ENCODE measurements at regions not wholly inside any gene's neighbourhood (a gene's known extent, or its start where the extent isn't known, plus 50 kb on each side); places are given as distances from the start of the nearest gene placed in this dataset.

DNA sequence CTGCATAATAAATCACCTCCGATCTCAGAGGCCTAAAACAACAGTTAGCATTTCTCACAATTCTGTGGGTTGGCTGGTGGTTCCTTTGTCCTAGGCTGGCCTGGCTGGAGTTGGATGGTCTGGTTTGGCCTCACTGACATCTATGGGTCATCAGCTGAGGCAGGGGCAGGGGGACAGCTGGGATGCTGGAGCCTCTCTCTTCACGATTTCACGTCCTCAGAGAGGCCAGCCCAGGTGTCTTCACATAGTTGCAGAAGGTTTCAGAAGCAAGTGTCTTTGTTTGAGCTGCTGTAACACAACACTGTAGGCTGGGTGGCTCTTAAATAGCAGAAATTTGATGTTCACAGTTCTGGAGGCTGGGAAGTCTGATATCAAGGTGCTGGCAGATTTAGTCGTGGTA, 155.5 kb upstream of the CACNA1E start:
- TF ChIP-seq POLR2A (IDR thresholded peaks at IDR 0.05; ENCODE audit: low read depth, low read length) = no peak
- FAIRE-seq = no peak
- DNase-seq (ENCODE audit: insufficient read length, low spot score) = no peak

DNA sequence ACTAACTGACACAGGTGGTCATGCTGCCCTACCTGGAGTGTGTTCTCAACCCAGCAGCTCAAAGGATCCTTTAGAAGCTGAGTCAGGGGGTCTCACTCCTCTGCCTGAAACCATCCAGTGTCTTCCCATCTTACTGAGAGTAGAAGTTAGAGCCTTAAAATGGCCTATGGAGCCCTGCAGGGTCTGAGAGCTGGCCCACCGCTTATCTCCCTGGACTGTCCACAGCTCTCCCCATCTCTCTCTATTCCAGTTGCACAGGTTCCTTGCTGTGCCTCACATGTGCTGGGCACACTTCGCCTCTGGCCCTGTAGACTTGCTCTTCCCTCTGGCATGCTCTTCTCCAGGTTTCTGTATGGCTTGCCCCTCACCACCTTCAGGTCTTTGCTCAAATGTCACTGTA, 148.6 kb upstream of the CACNA1E start:
- FAIRE-seq (no peak), DNase-seq (ENCODE audit: insufficient read length, low spot score) (no peak)
- TF ChIP-seq POLR2A (IDR thresholded peaks at IDR 0.05; ENCODE audit: low read depth, low read length) = no peak

DNA sequence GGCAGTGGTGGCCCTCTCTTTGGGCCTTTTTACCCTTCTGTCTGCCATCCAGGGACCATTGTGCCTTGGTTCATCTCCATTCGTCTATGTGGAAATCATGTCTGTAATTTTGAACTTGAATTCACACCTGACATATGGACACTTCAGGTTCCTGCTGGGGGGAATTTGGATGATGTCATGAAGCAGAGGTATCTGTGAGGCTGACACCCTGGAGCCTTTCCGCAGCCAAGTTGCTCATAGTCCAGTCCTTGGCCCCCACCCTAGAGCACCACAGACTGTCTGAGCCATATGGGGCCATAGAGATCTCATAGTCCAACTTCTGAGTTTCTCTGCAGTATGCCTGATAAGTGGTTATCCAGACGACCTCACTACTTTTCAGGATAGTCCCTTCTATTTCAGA, 147.7 kb upstream of the CACNA1E start:
- DNase-seq (ENCODE audit: insufficient read length, low spot score) (no peak), FAIRE-seq (no peak)
- TF ChIP-seq POLR2A (IDR thresholded peaks at IDR 0.05; ENCODE audit: low read depth, low read length) = no peak

DNA sequence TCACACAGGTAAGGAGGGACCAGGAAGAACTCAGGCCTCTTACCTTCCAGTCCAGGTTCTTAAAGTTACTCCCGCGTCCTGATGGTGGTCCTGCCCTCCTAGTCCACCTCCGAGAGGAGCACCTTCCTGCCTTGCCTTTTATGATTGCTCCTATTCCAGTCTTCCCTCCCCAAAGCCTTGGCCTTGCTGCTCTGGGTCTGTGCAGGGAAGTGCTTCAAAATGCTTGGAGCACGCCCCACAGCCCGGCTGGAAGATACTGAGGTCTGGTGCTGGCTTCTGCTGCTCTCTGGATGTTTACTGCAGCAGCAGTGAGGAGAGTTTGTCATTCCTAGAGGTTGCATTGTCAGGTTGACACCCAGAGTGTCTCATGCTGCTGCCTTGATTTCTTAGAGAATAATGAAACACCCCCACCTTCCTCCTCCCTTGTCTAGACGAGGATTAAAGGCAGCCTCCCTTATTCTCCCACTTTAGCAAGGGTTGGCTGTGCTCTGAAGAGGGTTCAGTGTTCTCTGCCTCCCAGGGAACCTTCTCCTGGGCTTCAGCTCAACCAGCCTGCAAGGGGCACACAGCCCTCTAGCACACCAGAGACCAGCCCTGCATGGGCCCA, 142.2 kb upstream of the CACNA1E start:
- no peak for DNase-seq (ENCODE audit: insufficient read length, low spot score)
- no peak for FAIRE-seq
- no peak for TF ChIP-seq POLR2A (IDR thresholded peaks at IDR 0.05; ENCODE audit: low read depth, low read length)

DNA sequence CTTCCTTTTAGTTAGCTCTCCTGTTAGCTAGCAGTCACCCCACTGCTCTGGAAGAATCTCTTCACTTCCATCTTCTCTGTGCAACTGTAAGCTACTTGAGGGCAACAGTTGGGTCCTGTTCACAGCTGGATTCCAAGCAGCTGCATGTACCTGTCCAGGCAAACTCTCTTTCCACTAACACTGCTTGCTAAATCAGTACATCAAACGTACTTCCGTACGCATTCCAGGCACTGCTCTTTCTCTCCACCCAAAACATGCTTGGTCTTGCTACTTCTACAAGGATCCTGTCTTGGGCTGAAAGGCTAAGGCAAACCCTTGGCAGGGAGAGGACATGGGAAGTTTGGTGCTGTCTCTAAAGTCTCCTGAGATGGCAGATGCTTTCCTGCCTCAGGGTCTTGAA, 139.2 kb upstream of the CACNA1E start:
- TF ChIP-seq POLR2A (IDR thresholded peaks at IDR 0.05; ENCODE audit: low read depth, low read length) = no peak
- no peak for DNase-seq (ENCODE audit: insufficient read length, low spot score)
- FAIRE-seq = no peak

DNA sequence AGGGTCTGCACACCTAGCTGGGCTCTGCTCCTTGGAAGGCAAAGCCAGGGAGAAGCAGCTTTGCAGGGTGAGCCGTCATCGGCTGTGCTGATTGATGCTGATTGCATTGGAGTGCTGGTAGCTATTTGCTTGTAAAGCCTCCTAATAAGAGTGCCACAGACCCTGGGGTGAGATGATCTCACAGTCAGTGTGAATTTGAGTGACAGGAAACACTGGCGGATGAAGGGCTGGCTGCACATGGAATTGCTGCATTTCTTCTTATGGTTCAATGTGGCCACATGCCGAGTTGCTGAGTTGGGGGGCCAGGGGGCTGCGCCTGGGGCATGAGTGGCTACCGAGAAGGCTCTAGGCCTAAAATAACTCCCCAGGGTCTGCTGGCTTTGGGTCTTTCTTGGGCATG, 138.2 kb upstream of the CACNA1E start:
- FAIRE-seq (no peak), DNase-seq (ENCODE audit: insufficient read length, low spot score) (no peak)
- no peak for TF ChIP-seq POLR2A (IDR thresholded peaks at IDR 0.05; ENCODE audit: low read depth, low read length)

DNA sequence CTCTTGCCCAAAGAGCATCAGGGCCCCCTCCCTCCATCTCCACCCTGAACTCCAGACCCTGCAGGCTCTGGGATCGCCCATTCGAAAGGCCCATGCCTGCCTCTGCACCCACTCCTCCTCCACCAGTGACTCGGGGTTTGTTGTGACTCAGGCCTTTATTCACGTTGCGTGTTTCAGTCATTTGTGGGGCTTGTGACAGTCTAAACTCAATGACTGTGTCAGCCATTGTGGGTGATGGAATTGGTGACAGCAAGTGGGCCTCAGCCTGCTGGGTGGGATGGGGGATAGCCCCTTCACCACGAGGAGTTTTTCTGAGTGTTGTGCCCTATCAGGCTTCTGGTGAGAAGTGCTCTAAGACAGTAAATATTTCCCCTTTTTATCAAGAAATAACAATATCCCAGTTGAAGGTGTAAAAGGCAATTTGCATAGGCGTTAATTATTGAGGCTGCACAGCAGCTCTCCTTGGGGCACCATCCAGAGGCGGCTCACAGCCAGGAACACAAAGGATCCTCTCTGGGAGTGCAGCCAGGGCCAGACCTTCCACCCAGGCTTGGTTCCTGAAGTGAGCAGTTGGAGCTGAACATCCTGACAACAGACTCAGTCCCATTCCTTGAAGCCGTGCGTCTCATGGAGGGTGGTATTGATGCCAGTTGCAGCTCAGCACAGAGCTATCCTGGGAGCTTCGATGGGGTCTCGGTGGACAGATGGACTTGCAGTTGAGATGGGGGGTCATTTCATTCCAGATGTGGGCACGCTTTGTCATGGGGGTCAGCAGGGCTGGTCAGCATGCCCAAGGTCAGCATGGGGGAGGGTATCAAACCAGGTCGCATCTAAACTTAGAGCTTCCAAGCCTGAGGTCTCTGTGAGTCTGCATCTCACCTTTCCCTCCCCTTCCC, 135.6 kb upstream of the CACNA1E start:
- no peak for TF ChIP-seq POLR2A (IDR thresholded peaks at IDR 0.05; ENCODE audit: low read depth, low read length)
- FAIRE-seq = no peak
- DNase-seq (ENCODE audit: insufficient read length, low spot score) = no peak

DNA sequence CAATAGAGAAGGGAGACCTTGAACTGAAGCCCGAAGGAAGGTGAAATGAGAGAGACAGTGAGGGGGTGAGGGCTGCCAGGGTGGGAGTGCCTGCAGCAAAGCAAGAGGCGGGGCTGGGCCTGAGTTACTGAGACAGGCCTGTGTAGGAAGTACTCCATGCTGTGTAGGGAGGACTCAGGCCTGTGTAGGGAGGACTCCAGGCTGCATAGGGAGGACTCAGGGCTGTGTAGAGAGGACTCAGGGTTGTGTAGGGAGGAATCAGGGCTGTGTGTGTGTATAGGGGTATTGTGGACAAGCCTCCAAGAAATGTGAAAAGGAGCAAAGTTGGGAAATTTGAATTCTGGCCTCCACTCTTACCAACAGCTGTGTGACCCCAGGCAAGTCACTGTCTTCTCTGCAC, 133.8 kb upstream of the CACNA1E start:
- FAIRE-seq = no peak
- TF ChIP-seq POLR2A (IDR thresholded peaks at IDR 0.05; ENCODE audit: low read depth, low read length) = no peak
- DNase-seq (ENCODE audit: insufficient read length, low spot score) = no peak

DNA sequence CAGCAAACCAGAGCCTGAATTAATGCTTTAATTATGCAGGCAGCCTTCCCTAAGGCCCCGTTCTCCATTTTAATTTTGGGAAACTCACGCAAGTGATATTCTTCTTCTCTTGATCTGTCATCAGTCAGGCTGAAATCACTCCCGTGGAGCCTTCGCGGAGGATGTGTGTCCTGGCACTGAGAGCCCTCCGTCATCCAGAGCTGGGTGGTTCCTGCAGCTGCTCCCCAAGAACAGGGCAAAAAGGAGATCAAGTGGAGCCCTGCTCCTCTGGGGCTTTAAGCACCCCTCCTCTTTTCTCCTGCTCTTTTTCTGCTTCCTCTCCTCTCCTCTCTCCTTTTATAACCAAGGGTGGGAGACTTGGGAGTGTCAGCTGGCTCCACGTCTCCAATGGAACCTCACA, 133.2 kb upstream of the CACNA1E start:
- DNase-seq (ENCODE audit: insufficient read length, low spot score) (no peak), FAIRE-seq (no peak)
- TF ChIP-seq POLR2A (IDR thresholded peaks at IDR 0.05; ENCODE audit: low read depth, low read length) = no peak

DNA sequence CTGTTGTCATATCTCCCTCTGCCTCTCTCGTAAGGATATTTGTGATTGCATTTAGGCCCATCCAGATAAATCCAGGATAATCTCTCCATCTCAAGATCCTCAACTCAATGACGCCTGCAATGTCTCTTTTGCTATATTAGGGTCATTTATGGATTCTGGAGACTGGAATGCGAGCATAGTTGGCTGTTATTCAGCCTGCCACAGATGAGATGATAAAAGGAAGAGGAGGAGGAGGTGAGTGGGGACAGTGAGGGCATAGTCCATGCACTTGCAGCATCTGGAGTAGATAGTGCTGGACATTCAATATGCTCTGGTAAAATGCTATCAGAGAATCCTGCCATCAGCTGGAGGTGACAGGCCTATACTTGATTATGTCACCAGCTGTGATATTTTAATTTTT, 131.6 kb upstream of the CACNA1E start:
- DNase-seq (ENCODE audit: insufficient read length, low spot score) (no peak), FAIRE-seq (no peak)
- no peak for TF ChIP-seq POLR2A (IDR thresholded peaks at IDR 0.05; ENCODE audit: low read depth, low read length)

DNA sequence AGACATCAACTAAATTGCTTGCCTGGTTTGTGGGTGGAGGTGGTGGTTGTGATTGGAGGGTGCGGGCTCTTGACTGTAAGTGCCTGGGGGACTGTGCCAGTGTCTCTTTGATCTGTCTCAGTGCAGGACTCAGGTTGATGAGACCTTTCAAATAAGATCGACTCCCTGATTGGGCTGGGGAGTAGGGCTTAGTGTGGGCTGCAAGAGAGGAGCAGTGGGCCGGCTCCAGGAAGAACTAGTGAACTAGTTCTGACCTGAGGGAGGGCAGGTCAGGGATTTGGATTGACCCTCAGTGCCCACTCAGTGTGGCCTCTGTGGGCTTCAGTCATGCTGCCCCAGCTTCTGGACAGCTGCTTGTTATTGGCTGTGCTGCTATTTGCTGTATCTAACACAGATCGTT, 130.6 kb upstream of the CACNA1E start:
- no peak for TF ChIP-seq POLR2A (IDR thresholded peaks at IDR 0.05; ENCODE audit: low read depth, low read length)
- FAIRE-seq = no peak
- no peak for DNase-seq (ENCODE audit: insufficient read length, low spot score)

DNA sequence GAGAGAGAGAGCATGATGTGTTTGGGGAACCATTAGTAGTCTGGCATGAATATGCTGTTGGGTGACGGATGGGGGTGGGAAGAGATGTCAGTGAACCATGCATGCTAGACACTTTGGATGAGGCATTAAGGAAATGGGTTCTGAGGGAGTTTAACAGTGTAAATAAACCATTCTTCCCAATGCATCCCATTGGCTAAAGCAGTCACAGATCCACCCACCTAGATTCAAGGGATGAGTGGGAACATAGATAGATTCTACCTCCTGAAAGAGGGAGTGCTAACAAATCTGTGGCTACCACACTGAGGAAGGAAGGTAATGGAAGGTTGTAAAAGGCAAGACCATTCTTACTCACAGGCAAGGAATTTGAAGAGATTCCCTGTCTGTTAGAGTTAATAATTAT, 129.8 kb upstream of the CACNA1E start:
- TF ChIP-seq POLR2A (IDR thresholded peaks at IDR 0.05; ENCODE audit: low read depth, low read length) = no peak
- FAIRE-seq = no peak
- DNase-seq (ENCODE audit: insufficient read length, low spot score) = no peak

DNA sequence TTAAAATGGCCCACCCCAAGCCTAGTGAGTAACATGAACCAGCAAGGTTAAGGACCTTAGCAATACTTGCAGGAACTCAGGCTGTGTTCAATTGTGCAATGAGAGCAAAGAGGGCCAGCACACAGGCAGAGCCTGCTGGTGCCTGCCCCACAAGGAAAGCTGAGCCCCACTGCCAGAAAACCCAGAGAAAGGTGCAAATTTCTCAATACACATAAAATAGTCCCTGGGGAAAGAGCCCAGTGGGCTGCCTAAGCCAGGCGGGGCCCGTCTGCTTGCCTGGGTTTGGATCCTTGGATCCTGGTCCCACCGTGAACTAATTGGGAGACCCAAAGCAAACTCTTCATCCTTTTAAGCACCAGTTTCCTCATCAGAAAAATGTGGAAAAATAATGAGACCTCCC, 128.5 kb upstream of the CACNA1E start:
- no peak for TF ChIP-seq POLR2A (IDR thresholded peaks at IDR 0.05; ENCODE audit: low read depth, low read length)
- FAIRE-seq (no peak), DNase-seq (ENCODE audit: insufficient read length, low spot score) (no peak)

DNA sequence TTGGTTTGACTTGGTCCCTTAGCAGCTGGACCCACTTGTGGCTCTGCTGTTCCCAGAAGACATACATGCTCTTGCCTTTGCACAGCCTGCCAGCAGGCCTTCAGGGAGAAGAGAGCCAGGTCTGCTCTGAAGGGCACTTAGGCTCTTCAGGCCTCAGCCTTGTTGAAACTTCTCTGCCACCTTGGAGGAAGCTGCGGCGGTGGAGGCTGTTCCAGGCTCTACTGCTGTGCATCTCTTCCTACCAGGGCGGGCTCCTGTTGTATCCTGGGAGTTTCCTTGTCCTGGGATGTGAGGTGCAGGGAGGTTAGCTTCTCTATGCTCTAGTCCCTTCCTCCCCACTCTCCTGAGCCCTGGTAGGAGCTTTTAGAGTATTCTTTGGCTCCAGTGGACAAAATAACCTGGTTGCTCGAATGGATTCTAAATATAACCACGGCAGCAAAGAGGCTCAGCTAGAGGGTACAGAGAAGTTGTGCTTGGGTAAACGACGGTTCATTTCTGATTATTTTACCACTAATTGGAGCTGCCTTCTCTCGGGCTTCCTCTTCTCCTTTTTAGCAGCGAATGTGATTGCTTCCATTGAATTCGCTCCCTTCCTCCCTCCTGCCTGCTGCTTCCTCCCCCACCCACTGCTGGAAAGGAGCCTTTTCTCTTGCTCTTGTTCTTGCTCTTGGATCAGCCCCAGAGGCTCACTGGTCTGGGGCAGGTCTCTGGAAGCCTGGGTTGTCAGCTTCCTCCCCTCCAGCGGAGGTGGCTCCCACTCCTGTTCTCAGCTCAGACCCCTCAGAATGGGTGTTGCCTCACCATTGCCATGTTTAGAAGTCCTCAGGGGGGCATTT, 126.6 kb upstream of the CACNA1E start:
- DNase-seq (ENCODE audit: insufficient read length, low spot score) (no peak), FAIRE-seq (no peak)
- no peak for TF ChIP-seq POLR2A (IDR thresholded peaks at IDR 0.05; ENCODE audit: low read depth, low read length)

Data from H54 (cell line).